HUES48 (cell line): ENCODE measurements at regions not wholly inside any gene's neighbourhood (a gene's known extent, or its start where the extent isn't known, plus 50 kb on each side); places are given as distances from the start of the nearest gene placed in this dataset.
"Not testable (repeated sequence)": the region's sequence is repeated elsewhere in the genome, so short reads cannot be mapped to it uniquely, and the experiment has no call there.

Experiments used
- H3K27ac ChIP-seq: one replicate; pipeline ENCODE4 v1.7.0; 2013; ENCODE audit warnings: low read depth, low read length, inconsistent platforms
- H3K27me3 ChIP-seq: 2 replicates; pipeline ENCODE4 v1.6.1; 2013; ENCODE audit warnings: mild to moderate bottlenecking, low read length; ENCODE audit not compliant: control insufficient read depth, insufficient read depth
- H3K36me3 ChIP-seq: 2 replicates; pipeline ENCODE4 v1.6.1; 2013; ENCODE audit warnings: low read length; ENCODE audit not compliant: control insufficient read depth, insufficient read depth
- H3K4me1 ChIP-seq: 2 replicates; pipeline ENCODE4 v1.6.1; 2013; ENCODE audit warnings: mild to moderate bottlenecking, low read length; ENCODE audit not compliant: control insufficient read depth, insufficient read depth
- H3K4me3 ChIP-seq: 2 replicates; pipeline ENCODE4 v1.5.1; 2013; ENCODE audit warnings: mild to moderate bottlenecking, low read depth, low read length
- H3K9ac ChIP-seq: 2 replicates; pipeline ENCODE4 v1.6.1; 2013; ENCODE audit warnings: mild to moderate bottlenecking, low read depth, low read length, moderate library complexity
- H3K9me3 ChIP-seq: 2 replicates; pipeline ENCODE4 v1.6.1; 2013; ENCODE audit warnings: low read length; ENCODE audit not compliant: control insufficient read depth, insufficient read depth

- H3K27me3 ChIP-seq: no peaks in the 10 kb centered on the region
- no peak overlapping the region for H3K4me3 ChIP-seq
- no peak overlapping the region for H3K9ac ChIP-seq
- H3K36me3 ChIP-seq: no peaks in the 10 kb centered on the region
- no peak overlapping the region for H3K27ac ChIP-seq
- no peaks in the 10 kb centered on the region for H3K9me3 ChIP-seq
- H3K4me1 ChIP-seq: peaks cover 17% of the 10 kb centered on the region
These were observed 302.9 kb upstream of the GATB start for GRCh38 chr4:152063621-152064240.

- Histone ChIP-seq H3K4me3 (no peak overlapping the region), H3K9me3 (no peaks in the 10 kb centered on the region), H3K27ac (no peak overlapping the region), H3K36me3 (no peaks in the 10 kb centered on the region), H3K4me1 (peaks cover 17% of the 10 kb centered on the region), H3K27me3 (no peaks in the 10 kb centered on the region), H3K9ac (no peak overlapping the region)
These were observed 302.3 kb upstream of the GATB start for GRCh38 chr4:152062936-152063620.

GRCh38 chr4:152054731-152055130, 293.9 kb upstream of the GATB start:
- no peaks in the 10 kb centered on the region for H3K27me3 ChIP-seq
- H3K4me3 ChIP-seq: no peak overlapping the region
- no peaks in the 10 kb centered on the region for H3K36me3 ChIP-seq
- no peak overlapping the region for H3K9ac ChIP-seq
- H3K4me1 ChIP-seq: 0 out of 2 replicates have a peak, but pooled peaks cover 5% of the 10 kb centered on the region
- H3K9me3 ChIP-seq: no peaks in the 10 kb centered on the region; the same call in 1 of the 2 replicates
- no peak overlapping the region for H3K27ac ChIP-seq

GRCh38 chr4:152052451-152053057, 291.7 kb upstream of the GATB start:
- 0 out of 2 replicates have a peak, but pooled peaks cover 5% of the 10 kb centered on the region for H3K4me1 ChIP-seq
- H3K9me3 ChIP-seq: no peaks in the 10 kb centered on the region; the same call in 1 of the 2 replicates
- no peak overlapping the region for H3K27ac ChIP-seq
- H3K9ac ChIP-seq: no peak overlapping the region
- H3K36me3 ChIP-seq: no peaks in the 10 kb centered on the region
- no peak overlapping the region for H3K4me3 ChIP-seq
- H3K27me3 ChIP-seq: no peaks in the 10 kb centered on the region

GRCh38 chr4:152051332-152051731, 290.5 kb upstream of the GATB start:
- not testable (repeated sequence) for H3K27ac ChIP-seq, H3K27me3 ChIP-seq, H3K9me3 ChIP-seq, H3K4me3 ChIP-seq, H3K36me3 ChIP-seq, H3K9ac ChIP-seq
- peaks cover 12% of the 10 kb centered on the region for H3K4me1 ChIP-seq

GRCh38 chr4:152050106-152050505, 289.3 kb upstream of the GATB start:
- no peak overlapping the region for H3K27ac ChIP-seq
- H3K27me3 ChIP-seq: no peaks in the 10 kb centered on the region
- no peaks in the 10 kb centered on the region for H3K36me3 ChIP-seq

GRCh38 chr4:152047451-152047850, 286.6 kb upstream of the GATB start:
- Histone ChIP-seq H3K9ac (no peak overlapping the region), H3K27ac (no peak overlapping the region), H3K4me1 (peaks cover 15% of the 10 kb centered on the region), H3K36me3 (no peaks in the 10 kb centered on the region), H3K27me3 (peaks cover 6% of the 10 kb centered on the region; the same call in 1 of the 2 replicates), H3K9me3 (no peaks in the 10 kb centered on the region), H3K4me3 (no peak overlapping the region)

More at GRCh38 chr4:152050106-152050505, 289.3 kb upstream of the GATB start:
- Histone ChIP-seq H3K9me3 (no peaks in the 10 kb centered on the region), H3K9ac (no peak overlapping the region), H3K4me3 (no peak overlapping the region), H3K4me1 (peaks cover 20% of the 10 kb centered on the region)

- no peaks in the 10 kb centered on the region for H3K9me3 ChIP-seq
- H3K4me3 ChIP-seq: peak overlapping the region; percentile 61
- peaks cover 6% of the 10 kb centered on the region; the same call in 1 of the 2 replicates for H3K27me3 ChIP-seq
- no peaks in the 10 kb centered on the region for H3K36me3 ChIP-seq
- peak overlapping the region; percentile 57 for H3K9ac ChIP-seq
- peak overlapping the region; percentile 42 for H3K27ac ChIP-seq
- H3K4me1 ChIP-seq: peaks cover 15% of the 10 kb centered on the region
These were observed 285.2 kb upstream of the GATB start for GRCh38 chr4:152045807-152046571.

GRCh38 chr4:152045449-152045806, 284.6 kb upstream of the GATB start:
- no peak overlapping the region for H3K27ac ChIP-seq
- H3K4me3 ChIP-seq: no peak overlapping the region; the same call in 1 of the 2 replicates
- peaks cover 15% of the 10 kb centered on the region for H3K4me1 ChIP-seq
- no peaks in the 10 kb centered on the region for H3K9me3 ChIP-seq
- H3K36me3 ChIP-seq: no peaks in the 10 kb centered on the region
- peak overlapping the region; percentile 29; the same call in 1 of the 2 replicates for H3K9ac ChIP-seq
- peaks cover 6% of the 10 kb centered on the region; the same call in 1 of the 2 replicates for H3K27me3 ChIP-seq

GRCh38 chr4:152044331-152045036, 283.7 kb upstream of the GATB start:
- Histone ChIP-seq H3K4me3 (no peak overlapping the region), H3K27me3 (peaks cover 6% of the 10 kb centered on the region; the same call in 1 of the 2 replicates), H3K27ac (no peak overlapping the region), H3K4me1 (peaks cover 15% of the 10 kb centered on the region), H3K36me3 (no peaks in the 10 kb centered on the region), H3K9ac (no peak overlapping the region), H3K9me3 (no peaks in the 10 kb centered on the region)
